HG03442 (cell line): ENCODE measurements at regions not wholly inside any gene's neighbourhood (a gene's known extent, or its start where the extent isn't known, plus 50 kb on each side); places are given as distances from the start of the nearest gene placed in this dataset.
"Not testable (repeated sequence)": the region's sequence is repeated elsewhere in the genome, so short reads cannot be mapped to it uniquely, and the experiment has no call there.

Experiments
- ATAC-seq: cut with Tn5 transposase; IDR thresholded peaks from one replicate; pipeline ENCODE4 v1.9.1; 2021; ENCODE audit warnings: mild to moderate bottlenecking, moderate library complexity; ENCODE audit not compliant: unreplicated experiment

- no peak for ATAC-seq
Measured at GRCh38 chr14:85334316-85334715, 195.6 kb upstream of the FLRT2 start.

DNA sequence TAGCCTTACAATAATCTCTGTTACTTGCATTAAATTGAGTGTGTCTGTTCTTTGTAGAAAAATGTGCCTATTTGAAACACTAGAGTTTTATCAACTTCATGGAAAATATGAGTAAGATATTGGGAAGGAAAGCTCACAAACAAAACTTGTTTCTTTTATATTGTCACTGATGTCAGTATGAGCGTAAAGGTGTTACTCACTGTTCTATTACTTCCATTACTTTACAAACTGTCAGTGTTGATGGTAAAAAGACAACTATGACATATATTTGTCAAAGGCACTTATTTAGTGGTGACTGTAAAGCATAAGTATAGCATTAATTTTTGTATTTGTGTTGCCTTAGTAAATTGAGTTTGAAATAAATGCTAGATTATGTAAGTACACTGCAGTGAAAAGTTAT is 193.7 kb upstream of the FLRT2 start:
- no peak for ATAC-seq

GRCh38 chr14:85336817-85337216 is 193.1 kb upstream of the FLRT2 start:
- ATAC-seq, result no peak

GRCh38 chr14:85338895-85339294 is 191.0 kb upstream of the FLRT2 start:
- ATAC-seq, result no peak

GRCh38 chr14:85342858-85343607 is 186.9 kb upstream of the FLRT2 start:
- no peak for ATAC-seq

- ATAC-seq, result no peak
Measured at GRCh38 chr14:85344171-85344570, 185.8 kb upstream of the FLRT2 start.

- no peak for ATAC-seq
Measured at GRCh38 chr14:85344847-85345570, 184.9 kb upstream of the FLRT2 start.

DNA sequence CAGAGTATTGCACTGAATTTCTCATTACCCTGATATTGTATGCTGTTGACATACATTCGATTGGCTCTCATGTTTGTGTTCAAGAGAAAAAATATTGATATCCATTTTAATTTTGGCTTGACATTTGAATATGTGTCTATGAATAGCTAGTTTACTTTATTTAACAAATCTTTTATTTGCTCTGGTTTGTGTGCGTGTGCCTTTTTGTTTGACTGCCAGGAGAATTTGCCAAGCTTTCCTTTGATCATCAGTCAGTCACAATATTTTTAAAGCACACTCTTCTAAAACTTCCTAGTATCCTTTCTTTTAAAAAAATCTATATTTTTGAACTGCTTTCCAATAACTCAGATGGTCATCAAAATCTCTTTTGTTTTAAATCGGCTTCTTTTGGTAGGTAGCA is 179.3 kb upstream of the FLRT2 start:
- ATAC-seq, result no peak

DNA sequence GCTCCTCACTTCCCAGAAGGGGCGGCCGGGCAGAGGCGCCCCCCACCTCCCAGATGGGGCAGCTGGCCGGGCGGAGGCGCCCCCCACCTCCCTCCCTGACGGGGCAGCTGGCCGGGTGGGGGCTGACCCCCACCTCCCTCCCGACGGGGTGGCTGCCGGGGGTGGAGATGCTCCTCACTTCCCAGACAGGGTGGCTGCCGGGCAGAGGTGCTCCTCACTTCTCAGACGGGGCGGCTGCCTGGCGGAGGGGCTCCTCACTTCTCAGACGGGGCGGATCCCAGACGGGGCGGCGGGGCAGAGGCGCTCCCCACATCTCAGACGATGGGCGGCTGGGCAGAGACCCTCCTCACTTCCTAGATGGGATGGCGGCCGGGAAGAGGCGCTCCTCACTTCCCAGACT is 177.4 kb upstream of the FLRT2 start:
- not testable (repeated sequence) for ATAC-seq

DNA sequence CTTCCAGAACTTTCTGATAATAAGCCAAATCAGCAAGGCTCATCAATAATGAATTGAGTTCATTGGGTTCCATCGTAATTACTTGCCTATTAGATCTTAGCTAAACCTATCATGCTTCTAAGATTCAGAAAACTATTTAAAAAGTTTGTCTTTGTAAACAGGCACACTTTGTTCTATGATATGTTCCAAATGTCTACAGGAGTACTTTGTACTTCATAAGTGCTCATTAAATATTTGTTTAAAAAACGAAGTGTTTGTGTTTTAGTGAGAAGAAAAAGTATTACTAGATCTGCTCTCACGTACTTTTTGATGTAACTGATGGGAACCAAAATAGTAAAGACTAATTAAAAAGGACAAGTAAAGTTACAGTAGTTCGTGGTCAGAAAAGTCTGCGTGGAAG is 172.8 kb upstream of the FLRT2 start:
- no peak for ATAC-seq

DNA sequence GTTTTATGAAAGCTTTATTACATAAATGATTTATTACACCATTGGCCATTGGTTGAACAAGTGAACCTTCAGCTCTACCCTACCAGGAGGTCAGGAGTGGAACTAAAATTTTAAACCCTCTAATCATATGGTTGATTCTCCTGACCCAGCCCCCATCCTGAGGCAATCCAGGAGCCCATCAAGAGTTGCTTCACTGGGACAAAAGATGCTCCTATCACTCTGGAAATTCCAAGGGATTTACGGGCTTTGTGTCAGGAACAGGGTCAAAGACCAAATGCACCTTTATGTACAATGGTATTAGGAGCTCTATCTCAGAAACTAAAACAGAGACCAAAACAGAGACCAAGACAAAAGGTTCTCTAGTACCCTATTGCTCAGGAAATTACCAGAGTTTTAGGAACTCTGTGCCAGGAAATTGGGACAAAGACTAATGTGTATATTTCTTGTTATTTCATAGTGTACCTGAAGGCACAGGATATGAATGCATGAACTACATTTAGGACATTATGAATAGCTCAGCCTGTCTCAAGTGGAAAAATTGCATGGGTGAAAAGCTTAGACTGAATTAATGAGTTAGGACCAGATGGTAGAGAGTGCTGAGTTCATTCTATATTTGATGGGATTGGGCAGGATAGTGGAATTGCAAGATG is 171.7 kb upstream of the FLRT2 start:
- no peak for ATAC-seq

GRCh38 chr14:85359505-85359904 is 170.4 kb upstream of the FLRT2 start:
- ATAC-seq, result no peak

DNA sequence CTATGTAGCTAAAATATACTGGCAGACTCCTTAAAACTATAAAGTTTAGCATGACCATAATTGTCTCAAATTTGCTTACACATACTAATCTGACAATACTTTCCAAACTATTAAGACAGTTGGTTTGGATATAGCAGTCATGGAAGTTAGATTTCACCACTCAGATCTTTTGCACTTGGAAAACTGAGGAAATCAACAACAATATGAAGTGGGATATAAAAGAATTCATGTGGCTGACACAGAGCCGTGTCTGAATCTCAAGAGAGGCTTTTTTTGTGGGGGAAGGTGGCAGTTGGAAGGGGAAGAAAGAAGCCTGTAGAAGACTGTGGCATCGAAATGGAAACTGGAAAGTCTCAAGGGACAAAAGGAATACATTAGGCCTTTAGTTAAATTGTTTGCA is 166.6 kb upstream of the FLRT2 start:
- ATAC-seq, result no peak

DNA sequence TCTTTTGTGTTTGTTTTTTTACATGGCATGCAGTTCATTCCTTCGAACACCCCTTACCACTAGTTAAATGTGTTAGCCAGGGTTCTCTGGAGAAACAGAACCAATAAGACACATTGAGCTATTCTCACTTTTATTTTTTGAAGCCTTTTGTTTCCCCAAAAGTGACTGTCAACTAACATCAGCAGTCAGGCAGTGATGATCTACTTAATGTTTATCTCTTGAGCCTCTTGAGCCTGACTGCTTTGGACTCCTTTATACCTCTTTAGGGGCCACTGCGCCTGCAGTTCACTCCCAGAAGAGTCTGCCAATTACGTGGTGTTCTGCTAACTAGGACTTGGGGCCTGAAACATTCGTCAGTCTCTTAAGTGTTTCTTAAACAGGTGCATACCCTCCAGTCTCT is 163.7 kb upstream of the FLRT2 start:
- ATAC-seq, result no peak

DNA sequence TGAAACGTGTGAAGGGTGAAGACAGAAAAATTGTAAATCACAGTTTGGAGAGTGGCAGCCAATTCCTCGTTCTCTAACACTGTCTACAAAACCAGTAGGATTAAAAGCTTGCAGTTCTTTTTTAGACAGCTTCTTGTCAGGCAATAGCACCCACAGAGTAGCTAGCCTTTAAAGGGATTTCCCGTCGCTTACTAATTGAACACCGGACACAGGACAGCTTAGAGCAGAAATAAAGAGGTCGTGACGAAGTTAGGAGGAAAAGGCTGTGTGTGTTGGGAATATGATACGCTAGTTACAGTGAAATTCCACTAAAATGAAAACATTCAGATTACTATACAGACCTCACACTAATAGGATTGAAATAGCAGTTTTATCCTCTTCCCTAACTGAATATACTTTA is 149.1 kb upstream of the FLRT2 start:
- no peak for ATAC-seq

DNA sequence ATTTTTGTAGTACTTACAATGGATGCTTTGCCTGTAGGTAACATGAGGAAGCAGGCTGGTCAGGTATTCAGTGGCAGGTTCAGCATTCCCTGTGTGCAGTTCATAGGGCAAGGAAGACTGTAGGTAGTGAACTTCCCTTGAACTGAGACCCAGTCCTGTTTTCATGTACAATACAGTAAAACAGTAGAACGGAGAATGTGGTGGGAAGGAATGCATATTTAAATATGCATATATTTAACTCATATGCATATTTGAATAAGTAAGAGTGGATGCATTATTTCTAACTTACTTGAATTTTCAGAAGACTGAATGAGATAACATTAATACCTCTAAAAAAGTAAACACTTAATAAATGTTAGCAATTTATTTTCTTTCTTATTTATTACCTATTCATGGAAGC is 147.6 kb upstream of the FLRT2 start:
- no peak for ATAC-seq

GRCh38 chr14:85387181-85387580 is 142.8 kb upstream of the FLRT2 start:
- no peak for ATAC-seq

DNA sequence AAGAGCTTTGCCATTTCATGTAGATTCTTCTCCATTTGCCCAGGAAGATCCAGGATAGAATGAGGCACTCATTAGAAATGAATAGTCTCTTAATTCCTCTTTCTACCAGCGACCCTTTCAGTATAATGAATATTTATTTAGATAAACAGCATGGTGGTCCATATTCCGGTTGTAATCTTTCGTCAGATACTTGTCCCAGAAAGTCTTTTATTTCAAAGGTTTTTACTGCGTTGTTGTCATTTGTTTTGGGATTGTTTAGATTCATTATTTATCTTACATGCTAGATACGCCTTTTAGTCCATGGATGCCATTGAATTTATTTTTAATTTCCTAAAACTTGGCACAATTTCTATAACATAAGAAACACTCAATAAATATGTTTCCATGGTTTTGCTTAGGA is 139.7 kb upstream of the FLRT2 start:
- no peak for ATAC-seq

- ATAC-seq, result no peak
Measured at GRCh38 chr14:85391455-85391854, 138.5 kb upstream of the FLRT2 start.

GRCh38 chr14:85391892-85392291 is 138.1 kb upstream of the FLRT2 start:
- ATAC-seq, result no peak

GRCh38 chr14:85399186-85399585 is 130.8 kb upstream of the FLRT2 start:
- ATAC-seq, result no peak

GRCh38 chr14:85400678-85401077 is 129.3 kb upstream of the FLRT2 start:
- ATAC-seq, result no peak
